IMR-90 (cell line): ENCODE measurements at regions not wholly inside any gene's neighbourhood (a gene's known extent, or its start where the extent isn't known, plus 50 kb on each side); places are given as distances from the start of the nearest gene placed in this dataset.

Experiments
- ATAC-seq: fragments of 200-7000 bp; cut with Tn5 transposase; 2 replicates; pipeline ENCODE4 v1.9.1; 2020; ENCODE audit warnings: low read depth, mild to moderate bottlenecking, moderate library complexity
- BruUV-seq: library from RNA; stranded (reverse); fragments of 400-500 nt; replicated peaks from 2 replicates; lab custom pipeline; 2021; lab: Mats Ljungman, UMichigan
- CTCF ChIA-PET: fragments of 300-600 bp; formaldehyde crosslinking; extraction: SDS; loops from one replicate; lab custom pipeline; 2021; ENCODE audit warnings: antibody characterized with exemption; lab: Yijun Ruan, JAX
- POLR2A ChIA-PET: fragments of 300-600 bp; sonication (Branson Sonifier 250); formaldehyde crosslinking; loops from one replicate; lab custom pipeline; 2022; ENCODE audit warnings: antibody characterized with exemption; ENCODE audit not compliant: unreplicated experiment; lab: Charles Lee
- DNase-seq: peaks from one replicate; pipeline ENCODE4 v3.0.0; 2013
- H2AFZ ChIP-seq: replicated peaks from 2 replicates; pipeline ENCODE3; 2013; ENCODE audit warnings: low read length, mild to moderate bottlenecking; ENCODE audit not compliant: poor library complexity
- H2AK5ac ChIP-seq: 2 replicates; pipeline ENCODE4 v1.6.1; 2013; ENCODE audit warnings: low read depth, low read length, inconsistent platforms
- H2AK9ac ChIP-seq: replicated peaks from 2 replicates; pipeline ENCODE3; 2013; ENCODE audit warnings: mild to moderate bottlenecking, low read depth, low read length, moderate library complexity; ENCODE audit not compliant: poor library complexity
- H2BK120ac ChIP-seq: 2 replicates; pipeline ENCODE4 v1.6.1; 2013; ENCODE audit warnings: low read depth, low read length, inconsistent platforms
- H2BK15ac ChIP-seq: 3 replicates; pipeline ENCODE4 v1.6.1; 2013; ENCODE audit warnings: low read depth, low read length, inconsistent platforms
- H2BK20ac ChIP-seq: 2 replicates; pipeline ENCODE4 v1.6.1; 2013; ENCODE audit warnings: low read depth, mild to moderate bottlenecking, inconsistent platforms, low read length, moderate library complexity
- H2BK5ac ChIP-seq: 2 replicates; pipeline ENCODE4 v1.6.1; 2013; ENCODE audit warnings: mild to moderate bottlenecking, low read depth, low read length, inconsistent platforms; ENCODE audit not compliant: poor library complexity, severe bottlenecking
- H3K14ac ChIP-seq: replicated peaks from 2 replicates; pipeline ENCODE4 v1.6.1; 2013; ENCODE audit warnings: low read depth, low read length, inconsistent platforms
- H3K18ac ChIP-seq: 2 replicates; pipeline ENCODE4 v1.6.1; 2013; ENCODE audit warnings: low read depth, low read length, control low read depth
- H3K23ac ChIP-seq: 2 replicates; pipeline ENCODE4 v1.6.1; 2013; ENCODE audit warnings: low read depth, low read length, inconsistent platforms
- H3K27ac ChIP-seq: 2 replicates; pipeline ENCODE4 v1.5.1; 2013; ENCODE audit warnings: mild to moderate bottlenecking, control low read depth, low read length; ENCODE audit not compliant: insufficient read depth
- H3K27me3 ChIP-seq: 2 replicates; pipeline ENCODE4 v1.6.1; 2013; ENCODE audit warnings: low read length; ENCODE audit not compliant: control insufficient read depth, insufficient read depth
- H3K36me3 ChIP-seq: 2 replicates; pipeline ENCODE4 v1.6.1; 2013; ENCODE audit warnings: low read length, mixed read lengths; ENCODE audit not compliant: control insufficient read depth, insufficient read depth
- H3K4ac ChIP-seq: 2 replicates; pipeline ENCODE4 v1.6.1; 2013; ENCODE audit warnings: low read depth, low read length, inconsistent platforms
- H3K4me1 ChIP-seq: 2 replicates; pipeline ENCODE4 v1.6.1; 2013; ENCODE audit warnings: low read length, mixed read lengths; ENCODE audit not compliant: control insufficient read depth, insufficient read depth
- H3K4me2 ChIP-seq: 2 replicates; pipeline ENCODE4 v1.6.1; 2013; ENCODE audit warnings: low read depth, mild to moderate bottlenecking, control low read depth, low read length, moderate library complexity
- H3K4me3 ChIP-seq: 2 replicates; pipeline ENCODE4 v1.5.1; 2013; ENCODE audit warnings: low read depth, mild to moderate bottlenecking, control low read depth, low read length, moderate library complexity; ENCODE audit not compliant: insufficient read depth
- H3K56ac ChIP-seq: 2 replicates; pipeline ENCODE4 v1.6.1; 2013; ENCODE audit warnings: low read length, inconsistent platforms; ENCODE audit not compliant: insufficient read depth; ENCODE audit errors: extremely low read depth
- H3K79me1 ChIP-seq, 2 experiments: 2 replicates each; pipeline ENCODE4 v1.6.1; 2013; ENCODE audit warnings: low read length in 2 of 2, inconsistent platforms in 1 of 2, low read depth in 1 of 2
- H3K9ac ChIP-seq: 2 replicates; pipeline ENCODE4 v1.6.1; 2013; ENCODE audit warnings: low read depth, low read length, control low read depth
- H3K9me1 ChIP-seq: 2 replicates; pipeline ENCODE4 v1.6.1; 2013; ENCODE audit warnings: low read length, inconsistent platforms; ENCODE audit not compliant: insufficient read depth
- H3K9me3 ChIP-seq: 2 replicates; pipeline ENCODE4 v1.6.1; 2013; ENCODE audit warnings: low read length; ENCODE audit not compliant: control insufficient read depth, insufficient read depth
- H4K20me1 ChIP-seq: 2 replicates; pipeline ENCODE4 v1.6.1; 2013; ENCODE audit warnings: low read length, inconsistent platforms; ENCODE audit not compliant: insufficient read depth
- H4K5ac ChIP-seq: 2 replicates; pipeline ENCODE4 v1.6.1; 2013; ENCODE audit warnings: mild to moderate bottlenecking, low read depth, low read length, control low read depth
- H4K8ac ChIP-seq, 2 experiments: 2 replicates each; pipeline ENCODE4 v1.6.1; 2013; ENCODE audit warnings: low read depth in 2 of 2, low read length in 2 of 2, control low read depth in 1 of 2, inconsistent platforms in 1 of 2
- H4K91ac ChIP-seq: 2 replicates; pipeline ENCODE4 v1.6.1; 2013; ENCODE audit warnings: low read depth, low read length, inconsistent platforms; ENCODE audit not compliant: insufficient read depth
- BHLHE40 ChIP-seq: fragments of 150-350 bp; IDR thresholded peaks from 2 replicates; pipeline ENCODE4 v1.6.1; 2016; ENCODE audit warnings: mild to moderate bottlenecking, low read depth, low read length
- CEBPB ChIP-seq: IDR thresholded peaks from 2 replicates; pipeline ENCODE4 v1.6.1; 2012; ENCODE audit warnings: low read depth, low read length, improper control_type of control experiment
- CHD1 ChIP-seq: IDR thresholded peaks from 2 replicates; pipeline ENCODE4 v1.6.1; 2012; ENCODE audit warnings: low read depth, low read length, improper control_type of control experiment
- FOS ChIP-seq: fragments of 150-350 bp; IDR thresholded peaks from 2 replicates; pipeline ENCODE4 v1.6.1; 2016; ENCODE audit warnings: low read depth, low read length
- MAFK ChIP-seq: IDR thresholded peaks from 2 replicates; pipeline ENCODE4 v1.6.1; 2012; ENCODE audit warnings: low read depth, low read length, improper control_type of control experiment
- MAZ ChIP-seq: IDR thresholded peaks from 2 replicates; pipeline ENCODE4 v1.6.1; 2012; ENCODE audit warnings: low read depth, mild to moderate bottlenecking, low read length, improper control_type of control experiment, moderate library complexity, borderline replicate concordance
- MXI1 ChIP-seq: IDR thresholded peaks from 2 replicates; pipeline ENCODE4 v1.6.1; 2012; ENCODE audit warnings: low read depth, mild to moderate bottlenecking, low read length, moderate library complexity, borderline replicate concordance
- NFE2L2 ChIP-seq: fragments of 150-350 bp; IDR thresholded peaks from 2 replicates; pipeline ENCODE4 v1.6.1; 2016; ENCODE audit warnings: low read depth, mild to moderate bottlenecking, low read length
- POLR2A ChIP-seq: IDR thresholded peaks from 2 replicates; pipeline ENCODE4 v1.6.1; 2012; ENCODE audit warnings: mild to moderate bottlenecking, low read depth, low read length
- RAD21 ChIP-seq: IDR thresholded peaks from 2 replicates; pipeline ENCODE4 v1.6.1; 2012; ENCODE audit warnings: low read length, improper control_type of control experiment
- RCOR1 ChIP-seq: IDR thresholded peaks from 2 replicates; pipeline ENCODE4 v1.6.1; 2012; ENCODE audit warnings: mild to moderate bottlenecking, low read length, improper control_type of control experiment; ENCODE audit not compliant: insufficient replicate concordance
- RFX5 ChIP-seq: IDR thresholded peaks from 2 replicates; pipeline ENCODE4 v1.8.0; 2012; ENCODE audit warnings: low read depth, mild to moderate bottlenecking, low read length, moderate library complexity
- SMC3 ChIP-seq: fragments of 150-350 bp; IDR thresholded peaks from 2 replicates; pipeline ENCODE4 v1.6.1; 2016; ENCODE audit warnings: low read depth, mild to moderate bottlenecking, antibody characterized with exemption, low read length, moderate library complexity
- WGBS, 2 experiments: methylation state at CpG; one replicate each; pipeline versions ENCODE4 v1.1.5 to v1.1.7; 2013; ENCODE audit warnings: missing lambda C conversion rate in 2 of 2; ENCODE audit not compliant: insufficient read length in 1 of 2; ENCODE audit errors: extremely low coverage in 2 of 2; 5-methylcytosine and 5-hydroxymethylcytosine counted together
- dilution Hi-C: fragments of 300-500 bp; cut with HindIII; formaldehyde crosslinking; loops from one replicate; pipeline ENCODE4 v1.14.3; 2018; ENCODE audit warnings: low sequenced_read_pairs; ENCODE audit not compliant: unreplicated experiment
- in situ Hi-C: fragments of 300-500 bp; cut with MboI; formaldehyde crosslinking; loops from 3 replicates; pipeline ENCODE4 v1.14.3; 2019; ENCODE audit warnings: low sequenced_read_pairs, inconsistent platforms, mixed read lengths
- intact Hi-C: fragments of 100-400 bp; cut with micrococcal nuclease; formaldehyde crosslinking; loops from 2 replicates; pipeline ENCODE4 v1.10.0; 2022
- TF ChIP-seq, protein P1 (sequence below): conservative IDR thresholded peaks from 2 replicates; pipeline ENCODE4 v1.5.1; 2012; ENCODE audit warnings: mild to moderate bottlenecking, low read depth, low read length, improper control_type of control experiment
- TF ChIP-seq, protein P2 (sequence below): fragments of 150-350 bp; IDR thresholded peaks from 2 replicates; pipeline ENCODE4 v1.6.1; 2016; ENCODE audit warnings: low read depth, mild to moderate bottlenecking, low read length, moderate library complexity, borderline replicate concordance
- TF ChIP-seq, protein P3 (sequence below): fragments of 150-350 bp; IDR thresholded peaks from 2 replicates; pipeline ENCODE4 v1.6.1; 2017; ENCODE audit warnings: mild to moderate bottlenecking, antibody characterized with exemption, low read length, low read depth

DNA sequence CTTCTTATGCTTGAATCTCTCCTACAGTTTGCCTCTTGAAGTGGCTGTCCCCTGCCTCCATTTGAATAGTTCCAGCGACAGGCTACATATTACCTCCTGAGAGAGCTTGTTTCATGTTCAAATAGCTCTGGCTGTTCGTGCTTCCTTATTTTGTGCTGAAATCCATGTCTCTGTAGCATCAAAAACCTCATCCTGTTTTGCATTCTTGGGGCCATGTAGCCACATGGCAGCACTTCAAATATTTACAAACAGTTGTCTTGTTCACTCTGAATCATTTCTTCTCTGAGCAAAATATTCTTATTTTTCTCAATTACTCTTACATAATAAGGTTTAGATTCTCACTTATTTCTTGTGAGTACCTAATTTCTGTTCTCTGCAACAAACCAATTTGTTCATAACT, 1243.1 kb upstream of the NXPH2 start:
- no peaks in the 10 kb centered on the region for H3K79me1 ChIP-seq
- H4K5ac ChIP-seq = no peak overlapping the region
- intact Hi-C loops (no loop called here), dilution Hi-C loops (no loop called here), in situ Hi-C loops (no loop called here)
- H3K36me3 ChIP-seq = no peaks in the 10 kb centered on the region
- no peak overlapping the region for H2BK120ac ChIP-seq
- H2BK20ac ChIP-seq = no peak overlapping the region
- no peaks in the 10 kb centered on the region for H3K27me3 ChIP-seq
- no peak overlapping the region for H2BK5ac ChIP-seq
- no peak overlapping the region for H3K18ac ChIP-seq
- BruUV-seq = no TSS peak
- H3K4ac ChIP-seq = no peak overlapping the region
- H3K14ac ChIP-seq = no peak overlapping the region
- H3K4me3 ChIP-seq = no peak overlapping the region
- DNase-seq = no peak
- H4K20me1 ChIP-seq = no peaks in the 10 kb centered on the region
- H3K4me1 ChIP-seq = no peaks in the 10 kb centered on the region
- no peak overlapping the region for H3K27ac ChIP-seq
- TF ChIP-seq POLR2A (no peak), CEBPB (no peak), RAD21 (no peak), NFE2L2 (no peak), SMC3 (no peak), CHD1 (no peak), RFX5 (no peak), MAFK (no peak), MXI1 (no peak), FOS (no peak), MAZ (no peak), RCOR1 (no peak), BHLHE40 (no peak)
- TF ChIP-seq, protein P1, sequence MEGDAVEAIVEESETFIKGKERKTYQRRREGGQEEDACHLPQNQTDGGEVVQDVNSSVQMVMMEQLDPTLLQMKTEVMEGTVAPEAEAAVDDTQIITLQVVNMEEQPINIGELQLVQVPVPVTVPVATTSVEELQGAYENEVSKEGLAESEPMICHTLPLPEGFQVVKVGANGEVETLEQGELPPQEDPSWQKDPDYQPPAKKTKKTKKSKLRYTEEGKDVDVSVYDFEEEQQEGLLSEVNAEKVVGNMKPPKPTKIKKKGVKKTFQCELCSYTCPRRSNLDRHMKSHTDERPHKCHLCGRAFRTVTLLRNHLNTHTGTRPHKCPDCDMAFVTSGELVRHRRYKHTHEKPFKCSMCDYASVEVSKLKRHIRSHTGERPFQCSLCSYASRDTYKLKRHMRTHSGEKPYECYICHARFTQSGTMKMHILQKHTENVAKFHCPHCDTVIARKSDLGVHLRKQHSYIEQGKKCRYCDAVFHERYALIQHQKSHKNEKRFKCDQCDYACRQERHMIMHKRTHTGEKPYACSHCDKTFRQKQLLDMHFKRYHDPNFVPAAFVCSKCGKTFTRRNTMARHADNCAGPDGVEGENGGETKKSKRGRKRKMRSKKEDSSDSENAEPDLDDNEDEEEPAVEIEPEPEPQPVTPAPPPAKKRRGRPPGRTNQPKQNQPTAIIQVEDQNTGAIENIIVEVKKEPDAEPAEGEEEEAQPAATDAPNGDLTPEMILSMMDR = no peak
- TF ChIP-seq, protein P2, sequence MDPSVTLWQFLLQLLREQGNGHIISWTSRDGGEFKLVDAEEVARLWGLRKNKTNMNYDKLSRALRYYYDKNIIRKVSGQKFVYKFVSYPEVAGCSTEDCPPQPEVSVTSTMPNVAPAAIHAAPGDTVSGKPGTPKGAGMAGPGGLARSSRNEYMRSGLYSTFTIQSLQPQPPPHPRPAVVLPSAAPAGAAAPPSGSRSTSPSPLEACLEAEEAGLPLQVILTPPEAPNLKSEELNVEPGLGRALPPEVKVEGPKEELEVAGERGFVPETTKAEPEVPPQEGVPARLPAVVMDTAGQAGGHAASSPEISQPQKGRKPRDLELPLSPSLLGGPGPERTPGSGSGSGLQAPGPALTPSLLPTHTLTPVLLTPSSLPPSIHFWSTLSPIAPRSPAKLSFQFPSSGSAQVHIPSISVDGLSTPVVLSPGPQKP = no peak
- TF ChIP-seq, protein P3, sequence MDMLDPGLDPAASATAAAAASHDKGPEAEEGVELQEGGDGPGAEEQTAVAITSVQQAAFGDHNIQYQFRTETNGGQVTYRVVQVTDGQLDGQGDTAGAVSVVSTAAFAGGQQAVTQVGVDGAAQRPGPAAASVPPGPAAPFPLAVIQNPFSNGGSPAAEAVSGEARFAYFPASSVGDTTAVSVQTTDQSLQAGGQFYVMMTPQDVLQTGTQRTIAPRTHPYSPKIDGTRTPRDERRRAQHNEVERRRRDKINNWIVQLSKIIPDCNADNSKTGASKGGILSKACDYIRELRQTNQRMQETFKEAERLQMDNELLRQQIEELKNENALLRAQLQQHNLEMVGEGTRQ = no peak
- no peak overlapping the region for H2AK5ac ChIP-seq
- POLR2A ChIA-PET = no interaction called here
- H3K9me3 ChIP-seq = peaks cover 3% of the 10 kb centered on the region
- CTCF ChIA-PET = interaction anchor here (0.7 kb wide), 1 partner anchor 46 kb away, joined by 9 read pairs; no protein-coding TSS in a partner anchor
- no peak overlapping the region for H3K56ac ChIP-seq
- no peak overlapping the region for H2BK15ac ChIP-seq
- H2AK9ac ChIP-seq = no peak overlapping the region
- no peaks in the 10 kb centered on the region for H3K9me1 ChIP-seq
- WGBS, 2 experiments = 0% methylated on average over 1 of the region's 2 CpGs; no CpG with 5 or more reads in 1 of the 2 experiments
- H2AFZ ChIP-seq = no peak overlapping the region
- H4K8ac ChIP-seq = no peak overlapping the region
- no peak overlapping the region for H3K23ac ChIP-seq
- no peak overlapping the region for H3K4me2 ChIP-seq
- no peak overlapping the region for H4K91ac ChIP-seq
- no peak for ATAC-seq
- H3K9ac ChIP-seq = no peak overlapping the region
